HG03460 (cell line): ENCODE measurements at regions not wholly inside any gene's neighbourhood (a gene's known extent, or its start where the extent isn't known, plus 50 kb on each side); places are given as distances from the start of the nearest gene placed in this dataset.
"Not testable (repeated sequence)": the region's sequence is repeated elsewhere in the genome, so short reads cannot be mapped to it uniquely, and the experiment has no call there.

Source experiments
- ATAC-seq: cut with Tn5 transposase; IDR thresholded peaks from one replicate; pipeline ENCODE4 v1.9.1; 2021; ENCODE audit not compliant: unreplicated experiment

DNA sequence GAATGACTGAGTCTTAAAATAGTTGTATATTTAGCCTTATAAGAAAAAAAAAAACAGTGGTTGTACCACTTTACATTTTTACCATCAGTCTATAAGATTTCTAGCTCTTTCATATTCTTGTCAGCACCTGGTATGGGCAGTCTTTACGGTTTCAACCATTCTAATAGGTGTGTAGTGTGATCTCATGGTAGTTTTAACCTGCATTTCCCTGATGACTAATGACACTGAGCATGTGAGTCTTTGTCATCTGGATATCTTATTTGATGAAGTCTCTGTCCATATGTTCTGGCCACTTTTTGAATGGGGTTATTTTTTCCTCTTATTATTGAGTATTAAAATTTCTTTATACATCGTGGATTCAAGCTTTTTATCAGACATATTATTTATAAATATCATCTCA, 365.3 kb upstream of the IGFBP3 start:
- ATAC-seq = no peak

DNA sequence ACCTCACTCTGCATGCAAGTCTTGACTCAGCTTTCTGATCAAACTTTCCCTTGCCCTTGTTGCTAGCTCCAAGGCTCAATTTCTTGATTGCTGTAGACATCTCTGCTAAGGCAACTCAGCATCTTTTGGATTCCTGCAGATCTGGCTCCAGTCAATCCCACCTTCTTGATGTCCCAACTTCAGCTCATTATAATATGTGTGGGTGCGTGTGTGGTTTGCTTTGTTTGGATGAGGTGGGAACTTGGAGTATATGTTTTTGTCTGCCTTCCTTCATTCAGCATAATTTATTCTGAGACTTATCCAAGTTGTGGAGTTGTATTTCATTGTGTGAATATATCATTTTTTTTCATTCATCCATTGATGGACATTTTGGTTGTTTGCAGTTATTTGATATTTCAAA, 364.8 kb upstream of the IGFBP3 start:
- no peak for ATAC-seq

DNA sequence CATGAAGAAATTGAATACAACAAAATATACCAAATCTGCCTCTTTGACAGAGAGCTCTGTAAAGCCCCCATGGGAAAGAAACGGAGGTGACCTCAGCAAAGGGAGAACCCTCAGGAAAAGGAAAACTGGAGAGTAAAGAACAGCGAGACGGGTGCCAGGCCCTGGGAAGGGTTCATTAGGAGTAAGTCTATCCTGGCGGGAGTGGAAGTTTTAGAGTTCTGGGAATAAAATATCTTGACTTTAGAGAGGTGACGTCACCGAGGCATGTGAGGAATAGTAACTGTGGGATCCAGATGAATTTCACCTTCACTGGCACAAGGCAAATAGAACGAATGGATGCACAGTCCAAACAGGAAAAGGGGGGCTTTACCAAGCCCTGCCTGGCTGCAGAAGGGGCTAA, 362.8 kb upstream of the IGFBP3 start:
- ATAC-seq = no peak

GRCh38 chr7:46282155-46282554, 361.1 kb upstream of the IGFBP3 start:
- no peak for ATAC-seq

GRCh38 chr7:46281071-46281470, 360.0 kb upstream of the IGFBP3 start:
- ATAC-seq = no peak

GRCh38 chr7:46279290-46279689, 358.2 kb upstream of the IGFBP3 start:
- ATAC-seq = no peak

DNA sequence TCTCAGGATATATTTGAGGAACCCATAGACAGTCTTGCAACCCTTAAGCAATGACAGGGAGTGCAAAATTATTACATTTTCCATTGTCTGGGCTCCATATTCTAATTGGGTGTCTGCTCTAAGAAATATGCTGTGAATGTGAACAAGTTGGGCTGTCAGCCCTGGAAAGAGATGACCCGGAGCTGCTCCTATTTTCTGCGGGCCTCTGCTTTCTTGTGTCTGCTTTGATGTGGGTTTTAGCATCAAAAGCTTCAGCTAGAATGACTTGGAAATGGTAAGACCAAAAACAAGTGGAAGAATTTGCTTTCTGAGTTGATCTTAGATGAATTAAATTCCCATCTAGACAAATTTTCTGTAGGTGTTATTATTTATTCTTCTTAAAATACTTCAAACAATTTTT, 343.6 kb upstream of the IGFBP3 start:
- no peak for ATAC-seq

DNA sequence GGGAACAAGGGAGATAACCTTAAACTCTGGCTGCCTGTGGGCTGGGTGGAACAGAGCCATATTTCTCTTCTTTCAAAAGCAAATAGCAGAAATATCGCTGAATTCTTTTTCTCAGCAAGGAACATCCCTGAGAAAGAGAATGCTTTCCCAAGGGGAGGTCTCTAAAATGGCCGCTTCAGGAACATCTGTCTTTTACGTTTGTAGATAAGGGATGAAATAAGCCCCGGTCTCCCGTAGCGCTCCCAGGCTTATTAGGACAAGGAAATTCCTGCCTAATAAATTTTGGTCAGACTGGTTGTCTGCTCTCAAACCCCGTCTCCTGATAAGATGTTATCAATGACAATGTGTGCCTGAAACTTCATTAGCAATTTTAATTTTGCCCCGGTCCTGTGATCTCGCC, 340.6 kb upstream of the IGFBP3 start:
- ATAC-seq = not testable (repeated sequence)

DNA sequence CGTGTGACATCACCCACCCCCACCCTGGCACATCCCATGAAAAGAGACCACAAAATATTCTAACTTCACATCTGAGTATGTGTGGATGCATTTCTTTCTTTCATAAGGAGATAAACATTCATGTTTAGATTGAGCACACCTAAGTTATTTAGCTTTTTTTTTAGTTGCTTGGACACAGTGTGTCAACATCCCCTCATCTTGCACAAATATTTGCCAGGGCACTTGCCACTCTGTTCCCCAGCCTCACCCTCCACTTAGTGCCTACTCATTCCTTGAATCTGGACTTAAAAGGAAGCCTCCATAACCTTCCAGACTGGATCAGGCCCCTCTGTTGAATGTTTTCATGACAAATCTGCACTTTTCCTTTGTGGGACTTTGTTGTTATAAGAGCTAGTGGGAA, 338.9 kb upstream of the IGFBP3 start:
- ATAC-seq = no peak

DNA sequence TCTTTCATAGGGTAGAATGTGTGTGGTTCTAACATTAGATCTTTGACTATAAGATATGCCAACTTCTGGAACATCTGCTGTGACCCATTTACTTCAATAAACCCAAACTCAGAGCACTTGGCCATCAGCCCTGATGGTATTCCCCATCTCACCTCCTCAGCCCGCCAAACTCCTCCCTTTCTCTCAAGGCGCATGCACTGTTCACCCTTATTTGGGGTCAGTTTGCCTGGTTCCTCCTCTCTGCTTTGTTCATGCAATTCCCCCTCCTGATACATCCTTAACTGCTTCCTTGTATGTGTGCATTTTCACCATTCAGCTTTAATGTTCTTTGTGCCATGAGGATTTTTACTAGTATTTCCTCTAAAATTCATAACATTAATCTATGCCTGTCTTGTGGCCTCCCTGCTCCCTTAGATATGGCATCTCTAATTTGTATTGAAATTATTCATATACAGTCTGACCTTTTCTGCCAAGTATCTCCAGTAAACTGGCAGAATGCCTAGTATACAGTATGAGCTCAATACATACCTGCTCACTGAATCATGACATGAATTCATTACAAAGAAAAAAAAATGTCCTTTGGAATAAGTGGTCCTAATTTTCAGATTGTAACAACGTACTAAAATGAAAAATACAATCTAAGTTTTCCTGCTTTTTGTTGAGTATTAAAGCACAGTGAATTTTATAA, 336.8 kb upstream of the IGFBP3 start:
- ATAC-seq = no peak

- no peak for ATAC-seq
These were observed 336.0 kb upstream of the IGFBP3 start for GRCh38 chr7:46256870-46257661.

DNA sequence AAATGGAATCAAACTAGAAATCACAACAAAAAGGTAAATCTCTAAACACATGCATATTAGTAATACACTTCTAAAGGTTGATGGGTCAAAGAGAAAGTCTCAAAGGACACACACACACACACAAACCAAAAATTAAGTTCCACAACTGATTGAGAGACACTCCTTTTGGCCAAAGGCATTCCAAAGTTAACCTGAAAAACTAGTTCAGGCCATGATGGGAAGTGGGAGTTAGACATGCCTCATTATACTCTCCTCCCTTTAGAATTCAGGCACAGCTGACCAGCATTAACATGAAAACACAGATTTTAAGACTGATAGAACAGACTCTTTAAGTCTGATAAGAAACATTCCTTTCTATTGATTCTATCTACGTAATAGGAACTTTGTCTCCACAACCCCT, 332.4 kb upstream of the IGFBP3 start:
- no peak for ATAC-seq

DNA sequence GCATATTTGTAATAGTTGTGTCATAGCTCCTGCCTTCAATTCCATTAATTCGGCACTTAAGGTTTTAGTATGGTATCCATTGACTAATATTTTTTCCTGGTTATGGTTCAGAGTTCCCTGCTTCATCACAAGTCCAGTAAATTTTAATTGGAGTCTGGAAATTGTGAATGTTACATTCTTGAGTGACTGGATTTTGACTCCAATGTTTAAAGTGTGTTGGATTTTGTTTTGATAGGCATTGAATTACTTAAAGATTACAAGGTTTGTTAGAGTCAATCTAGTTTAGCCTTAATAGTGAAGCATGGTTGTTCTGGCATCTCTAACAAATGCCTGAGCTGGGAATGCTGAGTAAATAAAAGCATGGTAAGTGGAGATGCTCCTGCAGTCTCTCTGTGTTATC, 326.6 kb upstream of the IGFBP3 start:
- ATAC-seq = no peak

GRCh38 chr7:46245586-46246111, 324.6 kb upstream of the IGFBP3 start:
- no peak for ATAC-seq

GRCh38 chr7:46244757-46245156, 323.7 kb upstream of the IGFBP3 start:
- ATAC-seq = no peak

- no peak for ATAC-seq
These were observed 322.3 kb upstream of the IGFBP3 start for GRCh38 chr7:46243406-46243805.

- ATAC-seq = no peak
These were observed 318.8 kb upstream of the IGFBP3 start for GRCh38 chr7:46239846-46240245.

DNA sequence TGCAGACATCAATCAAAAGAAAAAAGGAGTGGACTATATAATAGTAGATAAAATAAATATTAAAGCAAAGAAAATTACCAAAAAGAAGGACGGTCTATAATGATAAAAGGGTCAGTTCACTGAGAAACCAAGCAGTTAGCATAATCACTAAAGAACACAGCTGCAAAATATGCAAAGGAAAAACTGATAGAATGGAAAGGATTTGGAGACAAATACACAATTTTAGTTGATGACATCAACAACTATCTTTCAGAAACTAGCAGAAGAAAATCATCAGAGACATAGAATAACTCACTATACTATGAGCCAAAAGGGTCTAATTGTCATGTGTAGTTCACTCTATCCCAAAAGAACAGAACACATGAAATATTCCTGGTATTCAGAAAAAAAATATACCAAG, 316.4 kb upstream of the IGFBP3 start:
- ATAC-seq = no peak

DNA sequence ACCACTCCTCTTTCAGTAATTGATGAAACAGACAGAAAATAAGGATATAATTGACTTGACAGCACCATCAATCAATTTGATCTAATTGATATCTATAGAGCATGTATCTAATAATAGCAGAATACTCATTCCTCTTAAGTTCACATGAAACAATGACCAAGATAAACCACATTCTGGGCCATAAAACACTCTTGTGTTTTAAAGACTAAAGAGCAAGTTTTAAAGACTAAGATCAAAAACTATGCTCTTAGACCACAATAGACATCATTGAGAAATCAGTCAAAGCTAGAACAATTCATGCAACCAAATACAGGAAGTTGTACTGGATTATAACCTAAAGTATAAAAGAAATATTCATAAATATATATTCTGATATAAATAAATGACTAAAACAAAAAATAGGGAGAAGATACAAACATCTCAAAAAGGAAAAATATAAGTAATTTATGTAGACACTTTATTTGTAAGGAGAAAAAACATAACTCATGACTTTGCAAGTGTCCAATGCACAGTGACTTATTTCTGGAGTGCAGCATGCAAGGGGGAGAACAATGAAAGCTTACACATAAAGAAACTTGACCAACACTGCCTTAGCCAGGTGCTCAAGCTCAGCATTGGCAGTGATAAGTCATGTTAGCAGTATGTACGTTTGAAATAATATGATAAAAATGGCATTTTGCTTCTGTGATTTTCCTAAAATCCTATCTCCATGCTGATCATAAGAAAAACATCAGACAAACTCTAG, 312.7 kb upstream of the IGFBP3 start:
- no peak for ATAC-seq

GRCh38 chr7:46230990-46231305, 309.9 kb upstream of the IGFBP3 start:
- no peak for ATAC-seq

DNA sequence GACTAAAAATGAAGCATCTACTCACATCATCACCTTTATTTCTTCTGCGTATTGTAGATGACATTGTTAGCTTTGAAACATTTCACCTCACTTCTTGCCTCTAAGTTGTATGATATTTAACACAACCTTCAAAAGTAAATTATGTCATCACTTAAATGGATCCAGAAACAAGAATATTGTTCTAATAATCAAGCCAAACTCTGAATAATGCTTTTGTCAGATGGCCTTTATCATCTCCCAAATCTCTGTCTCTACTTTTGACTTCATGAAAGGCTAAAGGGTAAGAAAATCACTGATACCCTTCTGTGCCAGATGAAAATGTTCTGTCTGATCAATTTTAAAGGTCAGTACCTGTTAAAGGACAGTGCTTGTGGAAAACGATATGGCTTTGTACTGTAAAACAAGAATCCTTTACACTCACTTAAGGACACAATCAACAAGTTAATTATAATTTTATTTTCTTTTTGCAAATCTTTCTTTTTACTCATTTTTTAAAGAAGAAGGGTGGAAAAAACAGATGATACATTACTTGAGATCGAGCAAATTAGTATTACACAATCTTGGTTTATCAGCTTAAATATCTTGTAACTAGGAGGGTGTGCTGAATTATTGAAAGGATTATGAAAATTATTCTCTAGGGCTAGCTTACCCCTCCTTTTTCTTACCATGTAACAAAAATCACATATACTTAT, 309.4 kb upstream of the IGFBP3 start:
- no peak for ATAC-seq
